GM12891 (cell line): ENCODE measurements at regions not wholly inside any gene's neighbourhood (a gene's known extent, or its start where the extent isn't known, plus 50 kb on each side); places are given as distances from the start of the nearest gene placed in this dataset.

Experiments
- DNase-seq: peaks from one replicate; pipeline ENCODE4 v3.0.0; 2011; ENCODE audit warnings: low spot score; ENCODE audit not compliant: insufficient read length
- FAIRE-seq: peaks from 2 replicates; lab custom pipeline; 2011; peaks lifted over from hg19 to GRCh38; lab: Jason Lieb, UNC
- PAX5 ChIP-seq: IDR thresholded peaks from 2 replicates; pipeline ENCODE4 v1.6.1; 2011; ENCODE audit warnings: low read length, moderate library complexity, mild to moderate bottlenecking; ENCODE audit not compliant: insufficient read depth, severe bottlenecking
- POLR2A ChIP-seq: IDR thresholded peaks from 2 replicates; pipeline ENCODE4 v1.6.1; 2011; ENCODE audit warnings: low read depth, low read length, control low read depth
- POLR2AphosphoS5 ChIP-seq: IDR thresholded peaks from 2 replicates; pipeline ENCODE4 v1.6.1; 2011; ENCODE audit warnings: low read depth, low read length, control low read depth
- POU2F2 ChIP-seq: IDR thresholded peaks from 2 replicates; pipeline ENCODE4 v1.6.1; 2011; ENCODE audit warnings: low read depth, mild to moderate bottlenecking, control low read depth, low read length, moderate library complexity
- SPI1 ChIP-seq: IDR thresholded peaks from 2 replicates; pipeline ENCODE4 v1.6.1; 2011; ENCODE audit warnings: low read depth, low read length, control low read depth
- TAF1 ChIP-seq: IDR thresholded peaks from 2 replicates; pipeline ENCODE4 v1.6.1; 2011; ENCODE audit warnings: low read depth, low read length, control low read depth

- TF ChIP-seq SPI1 (no peak), POU2F2 (no peak), POLR2A (no peak), POLR2AphosphoS5 (no peak), TAF1 (no peak), PAX5 (no peak)
- FAIRE-seq (no peak), DNase-seq (no peak)
These were observed 533.5 kb downstream of the LTN1 start for GRCh38 chr21:28459193-28459592.

- DNase-seq, result no peak
- FAIRE-seq, result no peak
- TF ChIP-seq POLR2AphosphoS5, result no peak
These were observed 534.2 kb downstream of the LTN1 start for GRCh38 chr21:28458446-28458845.

- FAIRE-seq, result no peak
- no peak for TF ChIP-seq PAX5
- TF ChIP-seq TAF1, result no peak
- TF ChIP-seq POLR2AphosphoS5, result no peak
- no peak for TF ChIP-seq POU2F2
- TF ChIP-seq SPI1, result no peak
- TF ChIP-seq POLR2A, result no peak
- DNase-seq, result no peak
These were observed 537.5 kb downstream of the LTN1 start for GRCh38 chr21:28455253-28455600.

- no peak for DNase-seq
- TF ChIP-seq TAF1, result no peak
- FAIRE-seq, result no peak
These were observed 538.0 kb downstream of the LTN1 start for GRCh38 chr21:28454564-28455252.

- TF ChIP-seq PAX5, result no peak
- TF ChIP-seq POLR2AphosphoS5, result no peak
- no peak for TF ChIP-seq POU2F2
- no peak for TF ChIP-seq POLR2A
- no peak for TF ChIP-seq TAF1
- TF ChIP-seq SPI1, result no peak
- DNase-seq (no peak), FAIRE-seq (no peak)
These were observed 545.2 kb downstream of the LTN1 start for GRCh38 chr21:28447462-28447861.

GRCh38 chr21:28445141-28445830, 547.4 kb downstream of the LTN1 start:
- no peak for TF ChIP-seq SPI1
- no peak for TF ChIP-seq POLR2AphosphoS5
- no peak for TF ChIP-seq POLR2A
- TF ChIP-seq PAX5, result no peak
- TF ChIP-seq TAF1, result no peak
- no peak for TF ChIP-seq POU2F2
- no peak for FAIRE-seq
- DNase-seq, result no peak

- no peak for DNase-seq
- no peak for FAIRE-seq
- no peak for TF ChIP-seq POLR2AphosphoS5
- TF ChIP-seq PAX5, result no peak
- no peak for TF ChIP-seq TAF1
- TF ChIP-seq POU2F2, result no peak
- no peak for TF ChIP-seq SPI1
- TF ChIP-seq POLR2A, result no peak
These were observed 548.1 kb downstream of the LTN1 start for GRCh38 chr21:28444557-28444956.

- TF ChIP-seq POLR2A, result no peak
- no peak for TF ChIP-seq PAX5
- TF ChIP-seq SPI1, result no peak
- TF ChIP-seq TAF1, result no peak
- no peak for TF ChIP-seq POU2F2
- TF ChIP-seq POLR2AphosphoS5, result no peak
These were observed 548.6 kb downstream of the LTN1 start for GRCh38 chr21:28444111-28444510.

GRCh38 chr21:28442624-28443023, 550.1 kb downstream of the LTN1 start:
- FAIRE-seq (no peak), DNase-seq (no peak)
- no peak for TF ChIP-seq PAX5

More at GRCh38 chr21:28444111-28444510, 548.6 kb downstream of the LTN1 start:
- FAIRE-seq, result no peak
- DNase-seq, result no peak

GRCh38 chr21:28442085-28442484, 550.6 kb downstream of the LTN1 start:
- FAIRE-seq (no peak), DNase-seq (no peak)
- no peak for TF ChIP-seq POLR2AphosphoS5

- FAIRE-seq (no peak), DNase-seq (no peak)
- no peak for TF ChIP-seq SPI1
- TF ChIP-seq POU2F2, result no peak
- TF ChIP-seq POLR2AphosphoS5, result no peak
- no peak for TF ChIP-seq POLR2A
- no peak for TF ChIP-seq TAF1
- no peak for TF ChIP-seq PAX5
These were observed 552.9 kb downstream of the LTN1 start for GRCh38 chr21:28439788-28440187.
